ENCODE measurements at regions not wholly inside any gene's neighbourhood (a gene's known extent, or its start where the extent isn't known, plus 50 kb on each side); places are given as distances from the start of the nearest gene placed in this dataset.

GRCh38 chr13:31914843-31915242, 116.7 kb upstream of the FRY start:
- TF ChIP-seq POLR2A (IDR thresholded peaks at IDR 0.05; ENCODE audit: low read depth, low read length): no peak
- no peak for TF ChIP-seq CEBPB (IDR thresholded peaks at IDR 0.05; ENCODE audit: low read depth, low read length)
- TF ChIP-seq MAFK (IDR thresholded peaks at IDR 0.05; ENCODE audit: low read depth, low read length): no peak
- no peak for TF ChIP-seq BHLHE40 (IDR thresholded peaks at IDR 0.05; ENCODE audit: low read depth, low read length)
